CD14-positive monocyte (primary cell): ENCODE measurements at regions not wholly inside any gene's neighbourhood (a gene's known extent, or its start where the extent isn't known, plus 50 kb on each side); places are given as distances from the start of the nearest gene placed in this dataset.

Source experiments
- DNase-seq, 3 donors: peaks; one replicate each; pipeline ENCODE4 v3.0.0-alpha.2; 2011 to 2022
- H2AFZ ChIP-seq: 2 replicates; pipeline ENCODE4 v1.6.0; 2012; ENCODE audit warnings: mild to moderate bottlenecking, low read depth, low read length, inconsistent platforms; ENCODE audit not compliant: insufficient read depth, poor library complexity, severe bottlenecking
- H3K27ac ChIP-seq, 2 donors: 1 replicate in 1 of 2; 2 replicates in 1 of 2; pipeline ENCODE4 v1.5.1; 2012 to 2013; ENCODE audit warnings: low read length in 2 of 2, control low read depth in 1 of 2, inconsistent platforms in 1 of 2, low read depth in 1 of 2, mild to moderate bottlenecking in 1 of 2
- H3K27me3 ChIP-seq, 2 donors: one replicate each; pipeline versions ENCODE4 v1.6.0 to v1.6.1; 2011 to 2013; ENCODE audit warnings: low read length in 2 of 2; ENCODE audit not compliant: control insufficient read depth in 2 of 2, insufficient read depth in 2 of 2
- H3K36me3 ChIP-seq, 2 donors: replicated peaks in 1 of 2; 1 replicate in 1 of 2; 2 replicates in 1 of 2; pipeline versions ENCODE4 v1.5.1 to v1.6.1; 2012 to 2013; ENCODE audit warnings: low read length in 2 of 2, control low read depth in 1 of 2, inconsistent platforms in 1 of 2, mild to moderate bottlenecking in 1 of 2; ENCODE audit not compliant: insufficient read depth in 2 of 2, control insufficient read depth in 1 of 2
- H3K4me1 ChIP-seq, 2 donors: 1 replicate in 1 of 2; 2 replicates in 1 of 2; pipeline versions ENCODE4 v1.5.1 to v1.6.1; 2012 to 2013; ENCODE audit warnings: low read length in 2 of 2, control low read depth in 1 of 2, inconsistent platforms in 1 of 2, mild to moderate bottlenecking in 1 of 2, moderate library complexity in 1 of 2; ENCODE audit not compliant: insufficient read depth in 2 of 2, control insufficient read depth in 1 of 2
- H3K4me2 ChIP-seq: replicated peaks from 2 replicates; pipeline ENCODE3; 2012; ENCODE audit warnings: low read length, moderate library complexity, mild to moderate bottlenecking; ENCODE audit not compliant: poor library complexity, severe bottlenecking; ENCODE audit errors: extremely low read depth
- H3K4me3 ChIP-seq, 3 experiments: fragments of 200-600 bp in 1 of 3; sonication (generic) in 1 of 3; replicated peaks in 1 of 3; 1 replicate in 2 of 3; 2 replicates in 1 of 3; pipeline ENCODE4 v1.5.1; 2011 to 2013; ENCODE audit warnings: low read length in 3 of 3, mild to moderate bottlenecking in 3 of 3, control low read depth in 2 of 3, low read depth in 2 of 3, inconsistent platforms in 1 of 3, moderate library complexity in 1 of 3
- H3K79me2 ChIP-seq: 2 replicates; pipeline ENCODE4 v1.6.0; 2012; ENCODE audit warnings: mild to moderate bottlenecking, control low read depth, inconsistent platforms, low read length, moderate library complexity; ENCODE audit not compliant: insufficient read depth
- H3K9ac ChIP-seq: 2 replicates; pipeline ENCODE4 v1.6.0; 2017; ENCODE audit warnings: low read length, mild to moderate bottlenecking; ENCODE audit not compliant: insufficient read depth, poor library complexity, severe bottlenecking
- H3K9me3 ChIP-seq, 2 donors: replicated peaks in 1 of 2; 1 replicate in 1 of 2; 2 replicates in 1 of 2; pipeline versions ENCODE4 v1.5.1 to v1.6.1; 2012 to 2013; ENCODE audit warnings: low read length in 2 of 2, control low read depth in 1 of 2; ENCODE audit not compliant: control insufficient read depth in 1 of 2, insufficient read depth in 1 of 2
- H4K20me1 ChIP-seq: 2 replicates; pipeline ENCODE4 v1.6.0; 2012; ENCODE audit warnings: mild to moderate bottlenecking, low read length, control low read depth, moderate library complexity; ENCODE audit not compliant: insufficient read depth
- H3K27ac Mint-ChIP-seq, 7 donors: one replicate each; pipeline ENCODE4 v1.8.0; 2020; ENCODE audit warnings: mild to moderate bottlenecking in 7 of 7, mixed read lengths in 7 of 7, moderate library complexity in 6 of 7, inconsistent platforms in 2 of 7
- H3K27me3 Mint-ChIP-seq, 3 donors: one replicate each; pipeline ENCODE4 v1.8.0; 2021 to 2022; ENCODE audit warnings: low read depth in 3 of 3, mild to moderate bottlenecking in 3 of 3, mixed read lengths in 3 of 3, moderate library complexity in 3 of 3, inconsistent platforms in 1 of 3
- H3K36me3 Mint-ChIP-seq, 2 donors: one replicate each; pipeline ENCODE4 v1.8.0; 2020; ENCODE audit warnings: mixed read lengths in 2 of 2, inconsistent platforms in 1 of 2, mild to moderate bottlenecking in 1 of 2
- H3K4me1 Mint-ChIP-seq: one replicate; pipeline ENCODE4 v1.8.0; 2020; ENCODE audit warnings: mild to moderate bottlenecking, mixed read lengths
- H3K4me3 Mint-ChIP-seq, 2 donors: one replicate each; pipeline ENCODE4 v1.8.0; 2020; ENCODE audit warnings: mild to moderate bottlenecking in 2 of 2, mixed read lengths in 2 of 2, moderate library complexity in 1 of 2
- H3K9me3 Mint-ChIP-seq, 7 donors: one replicate each; pipeline ENCODE4 v1.8.0; 2020 to 2022; ENCODE audit warnings: mixed read lengths in 7 of 7, mild to moderate bottlenecking in 6 of 7, moderate library complexity in 6 of 7, inconsistent platforms in 2 of 7
- WGBS: methylation state at CpG from one replicate; pipeline ENCODE4 v1.1.5; 2013; ENCODE audit warnings: missing lambda C conversion rate; ENCODE audit not compliant: insufficient coverage; 5-methylcytosine and 5-hydroxymethylcytosine counted together
- intact Hi-C, 2 donors: fragments of 100-400 bp; cut with micrococcal nuclease; formaldehyde crosslinking; loops; one replicate each; pipeline versions ENCODE4 v1.15.0 to v1.15.1; 2023
- TF ChIP-seq, protein P1 (sequence below): fragments of 200-600 bp; IDR thresholded peaks from one replicate; pipeline ENCODE4 v1.8.0; 2022; ENCODE audit warnings: antibody characterized with exemption, mild to moderate bottlenecking

DNA sequence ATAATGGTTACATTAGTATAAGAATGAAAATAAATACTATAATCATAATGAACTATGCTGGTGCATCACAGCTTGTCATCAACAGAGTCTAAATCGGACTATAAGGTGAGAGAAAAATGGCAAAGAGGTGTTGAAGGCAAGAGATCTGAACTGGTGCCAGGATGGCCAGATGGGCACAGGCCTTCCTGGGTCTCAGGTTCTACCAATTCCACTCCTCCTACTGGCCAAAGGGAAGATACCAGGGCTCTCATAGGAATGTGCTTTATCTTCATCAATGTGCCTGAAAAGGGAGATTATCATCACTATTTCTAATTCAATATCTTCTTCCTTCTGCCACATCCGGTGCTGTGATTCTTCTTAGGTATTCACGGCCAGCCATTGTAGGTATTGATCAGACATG, 107.6 kb downstream of the GASK1B start:
- H3K79me2 ChIP-seq, result no peaks in the 10 kb centered on the region
- H3K9ac ChIP-seq, result no peak overlapping the region
- Mint-ChIP-seq H3K9me3 (peaks cover 0 to 1% (median 0%) of the 10 kb centered on the region in 7 donors), H3K27ac (no peak overlapping the region), H3K36me3 (no peaks in the 10 kb centered on the region), H3K4me3 (no peak overlapping the region), H3K4me1 (peaks cover 6% of the 10 kb centered on the region), H3K27me3 (no peaks in the 10 kb centered on the region)
- H3K9me3 ChIP-seq, result no peaks in the 10 kb centered on the region
- H3K4me1 ChIP-seq, result no peaks in the 10 kb centered on the region
- WGBS, result no CpG with 5 or more reads among the region's 3 CpGs
- no peak overlapping the region for H3K4me3 ChIP-seq
- intact Hi-C loops, result no loop called here
- TF ChIP-seq, protein P1, sequence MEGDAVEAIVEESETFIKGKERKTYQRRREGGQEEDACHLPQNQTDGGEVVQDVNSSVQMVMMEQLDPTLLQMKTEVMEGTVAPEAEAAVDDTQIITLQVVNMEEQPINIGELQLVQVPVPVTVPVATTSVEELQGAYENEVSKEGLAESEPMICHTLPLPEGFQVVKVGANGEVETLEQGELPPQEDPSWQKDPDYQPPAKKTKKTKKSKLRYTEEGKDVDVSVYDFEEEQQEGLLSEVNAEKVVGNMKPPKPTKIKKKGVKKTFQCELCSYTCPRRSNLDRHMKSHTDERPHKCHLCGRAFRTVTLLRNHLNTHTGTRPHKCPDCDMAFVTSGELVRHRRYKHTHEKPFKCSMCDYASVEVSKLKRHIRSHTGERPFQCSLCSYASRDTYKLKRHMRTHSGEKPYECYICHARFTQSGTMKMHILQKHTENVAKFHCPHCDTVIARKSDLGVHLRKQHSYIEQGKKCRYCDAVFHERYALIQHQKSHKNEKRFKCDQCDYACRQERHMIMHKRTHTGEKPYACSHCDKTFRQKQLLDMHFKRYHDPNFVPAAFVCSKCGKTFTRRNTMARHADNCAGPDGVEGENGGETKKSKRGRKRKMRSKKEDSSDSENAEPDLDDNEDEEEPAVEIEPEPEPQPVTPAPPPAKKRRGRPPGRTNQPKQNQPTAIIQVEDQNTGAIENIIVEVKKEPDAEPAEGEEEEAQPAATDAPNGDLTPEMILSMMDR, result no peak
- no peaks in the 10 kb centered on the region for H3K27me3 ChIP-seq
- no peaks in the 10 kb centered on the region for H4K20me1 ChIP-seq
- DNase-seq, result no peak
- H3K4me2 ChIP-seq, result no peak overlapping the region
- no peak overlapping the region for H2AFZ ChIP-seq
- H3K27ac ChIP-seq, result no peak overlapping the region
- no peaks in the 10 kb centered on the region for H3K36me3 ChIP-seq

DNA sequence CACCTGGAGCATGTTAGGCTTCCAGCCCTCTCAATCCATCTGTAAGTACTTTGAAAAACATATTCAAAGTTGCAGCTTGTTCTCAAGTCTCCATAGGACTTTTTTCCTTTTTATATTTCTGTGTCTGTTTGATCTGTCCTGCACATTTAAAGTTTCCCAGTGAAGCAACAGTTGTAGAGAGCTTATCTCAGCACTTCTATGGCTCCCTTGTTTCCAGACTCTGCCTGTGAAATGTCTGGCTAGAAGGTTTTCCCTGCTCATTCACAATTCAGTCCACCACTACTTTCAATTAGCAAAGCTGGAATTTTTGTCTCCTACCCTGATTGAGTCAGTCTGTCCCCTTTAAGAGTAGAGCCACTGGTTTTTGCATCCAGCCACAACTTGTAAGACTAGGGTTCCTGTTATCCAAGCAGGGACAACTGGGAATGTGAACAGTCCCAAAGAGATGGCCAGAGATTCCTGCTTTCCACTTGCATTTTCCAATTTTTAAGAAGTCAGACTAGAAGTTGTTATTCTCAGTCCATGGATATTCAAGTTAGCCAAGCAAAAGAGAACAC, 116.1 kb downstream of the GASK1B start:
- no peaks in the 10 kb centered on the region for H3K36me3 ChIP-seq
- H2AFZ ChIP-seq, result peak overlapping the region; percentile 43
- H3K9me3 Mint-ChIP-seq, result peaks cover 0 to 2% (median 0%) of the 10 kb centered on the region in 7 donors
- no peaks in the 10 kb centered on the region for H4K20me1 ChIP-seq
- no peak overlapping the region for H3K4me3 Mint-ChIP-seq
- H3K4me3 ChIP-seq, result no peak overlapping the region
- H3K27ac ChIP-seq, result no peak overlapping the region
- no peaks in the 10 kb centered on the region for H3K27me3 Mint-ChIP-seq
- intact Hi-C loops, result no loop called here
- no peaks in the 10 kb centered on the region for H3K4me1 ChIP-seq
- H3K9me3 ChIP-seq, result no peaks in the 10 kb centered on the region
- no peak overlapping the region for H3K4me2 ChIP-seq
- H3K36me3 Mint-ChIP-seq, result no peaks in the 10 kb centered on the region
- H3K27me3 ChIP-seq, result no peaks in the 10 kb centered on the region
- DNase-seq, result no peak
- H3K9ac ChIP-seq, result no peak overlapping the region
- H3K27ac Mint-ChIP-seq, result no peak overlapping the region
- no peaks in the 10 kb centered on the region for H3K4me1 Mint-ChIP-seq
- H3K79me2 ChIP-seq, result no peaks in the 10 kb centered on the region
- TF ChIP-seq, protein P1, result no peak
